IPS-15b (cell line): ENCODE measurements at regions not wholly inside any gene's neighbourhood (a gene's known extent, or its start where the extent isn't known, plus 50 kb on each side); places are given as distances from the start of the nearest gene placed in this dataset.

Experiments
- H3K27me3 ChIP-seq: one replicate; pipeline ENCODE4 v1.6.1; 2013; ENCODE audit warnings: low read length; ENCODE audit not compliant: control insufficient read depth, insufficient read depth
- H3K36me3 ChIP-seq: one replicate; pipeline ENCODE4 v1.6.1; 2013; ENCODE audit warnings: low read length; ENCODE audit not compliant: control insufficient read depth, insufficient read depth
- H3K4me1 ChIP-seq: one replicate; pipeline ENCODE4 v1.6.1; 2013; ENCODE audit warnings: mild to moderate bottlenecking, low read length; ENCODE audit not compliant: control insufficient read depth, insufficient read depth
- H3K4me3 ChIP-seq: one replicate; pipeline ENCODE4 v1.5.1; 2013; ENCODE audit warnings: low read depth, low read length
- H3K9ac ChIP-seq: one replicate; pipeline ENCODE4 v1.6.1; 2013; ENCODE audit warnings: low read depth, mild to moderate bottlenecking, low read length
- H3K9me3 ChIP-seq: one replicate; pipeline ENCODE4 v1.6.1; 2013; ENCODE audit warnings: mild to moderate bottlenecking, low read length; ENCODE audit not compliant: control insufficient read depth, insufficient read depth

- no peak overlapping the region for H3K9ac ChIP-seq
- no peaks in the 10 kb centered on the region for H3K9me3 ChIP-seq
- no peaks in the 10 kb centered on the region for H3K36me3 ChIP-seq
- no peaks in the 10 kb centered on the region for H3K4me1 ChIP-seq
- no peaks in the 10 kb centered on the region for H3K27me3 ChIP-seq
- H3K4me3 ChIP-seq, result no peak overlapping the region
Observed at GRCh38 chr14:98510392-98510791, 761.6 kb downstream of the BCL11B start.

- Histone ChIP-seq H3K4me1 (no peaks in the 10 kb centered on the region), H3K36me3 (no peaks in the 10 kb centered on the region), H3K9ac (no peak overlapping the region), H3K27me3 (no peaks in the 10 kb centered on the region), H3K9me3 (no peaks in the 10 kb centered on the region), H3K4me3 (no peak overlapping the region)
Observed at GRCh38 chr14:98512501-98513251, 759.3 kb downstream of the BCL11B start.

DNA sequence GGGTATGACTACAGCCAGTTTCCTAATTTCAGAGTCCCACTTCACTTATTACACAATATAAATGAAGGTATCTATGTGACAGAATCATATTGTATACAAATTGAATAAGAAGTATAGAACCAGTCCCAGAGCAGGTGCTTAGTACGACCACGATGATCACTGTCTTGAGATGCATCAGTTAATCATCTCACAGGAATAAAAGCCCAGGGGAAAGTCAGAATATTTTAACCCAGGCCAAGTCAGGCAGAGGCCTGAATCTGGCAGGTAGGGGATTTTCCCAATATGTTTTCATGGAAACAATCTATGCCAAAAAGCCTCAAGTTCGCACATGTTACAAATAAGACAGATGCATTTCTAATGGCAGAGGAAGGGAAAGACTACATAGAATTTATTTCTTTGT, 758.4 kb downstream of the BCL11B start:
- H3K9ac ChIP-seq, result no peak overlapping the region
- H3K4me1 ChIP-seq, result no peaks in the 10 kb centered on the region
- H3K36me3 ChIP-seq, result no peaks in the 10 kb centered on the region
- H3K9me3 ChIP-seq, result no peaks in the 10 kb centered on the region
- H3K27me3 ChIP-seq, result no peaks in the 10 kb centered on the region
- H3K4me3 ChIP-seq, result no peak overlapping the region

- Histone ChIP-seq H3K4me1 (no peaks in the 10 kb centered on the region), H3K36me3 (no peaks in the 10 kb centered on the region)
Observed at GRCh38 chr14:98514016-98514415, 758.0 kb downstream of the BCL11B start.

GRCh38 chr14:98536256-98536655, 735.7 kb downstream of the BCL11B start:
- H3K9ac ChIP-seq, result no peak overlapping the region
- no peaks in the 10 kb centered on the region for H3K9me3 ChIP-seq
- no peaks in the 10 kb centered on the region for H3K27me3 ChIP-seq
- H3K4me3 ChIP-seq, result no peak overlapping the region
- no peaks in the 10 kb centered on the region for H3K4me1 ChIP-seq
- no peaks in the 10 kb centered on the region for H3K36me3 ChIP-seq

More at GRCh38 chr14:98514016-98514415, 758.0 kb downstream of the BCL11B start:
- Histone ChIP-seq H3K27me3 (no peaks in the 10 kb centered on the region), H3K4me3 (no peak overlapping the region), H3K9ac (no peak overlapping the region), H3K9me3 (no peaks in the 10 kb centered on the region)

GRCh38 chr14:98542316-98542715, 729.7 kb downstream of the BCL11B start:
- Histone ChIP-seq H3K27me3 (no peaks in the 10 kb centered on the region), H3K4me3 (no peak overlapping the region), H3K9me3 (no peaks in the 10 kb centered on the region), H3K36me3 (no peaks in the 10 kb centered on the region), H3K4me1 (no peaks in the 10 kb centered on the region), H3K9ac (no peak overlapping the region)

GRCh38 chr14:98543074-98543473, 728.9 kb downstream of the BCL11B start:
- H3K4me3 ChIP-seq, result no peak overlapping the region
- H3K4me1 ChIP-seq, result no peaks in the 10 kb centered on the region
- no peak overlapping the region for H3K9ac ChIP-seq
- no peaks in the 10 kb centered on the region for H3K27me3 ChIP-seq
- no peaks in the 10 kb centered on the region for H3K9me3 ChIP-seq
- H3K36me3 ChIP-seq, result no peaks in the 10 kb centered on the region

DNA sequence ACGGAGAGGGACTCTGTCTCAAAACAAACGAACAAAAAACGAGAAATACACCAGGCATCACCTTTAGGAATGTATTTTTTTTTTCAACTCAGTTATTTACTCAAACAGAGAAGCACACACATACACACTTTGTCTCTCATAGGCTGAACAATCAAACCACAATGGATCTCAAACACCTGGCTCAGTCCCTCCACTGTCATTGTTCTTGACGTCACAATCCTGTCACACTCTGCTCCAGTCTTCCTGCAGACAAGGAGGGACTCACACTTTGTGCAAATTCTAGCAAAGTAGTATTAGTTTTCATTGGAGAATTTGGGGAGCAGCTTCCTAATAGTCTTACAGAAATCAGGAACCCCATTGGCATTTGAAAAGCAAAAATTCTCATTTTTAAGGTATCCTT, 727.8 kb downstream of the BCL11B start:
- Histone ChIP-seq H3K4me3 (no peak overlapping the region), H3K36me3 (no peaks in the 10 kb centered on the region)

DNA sequence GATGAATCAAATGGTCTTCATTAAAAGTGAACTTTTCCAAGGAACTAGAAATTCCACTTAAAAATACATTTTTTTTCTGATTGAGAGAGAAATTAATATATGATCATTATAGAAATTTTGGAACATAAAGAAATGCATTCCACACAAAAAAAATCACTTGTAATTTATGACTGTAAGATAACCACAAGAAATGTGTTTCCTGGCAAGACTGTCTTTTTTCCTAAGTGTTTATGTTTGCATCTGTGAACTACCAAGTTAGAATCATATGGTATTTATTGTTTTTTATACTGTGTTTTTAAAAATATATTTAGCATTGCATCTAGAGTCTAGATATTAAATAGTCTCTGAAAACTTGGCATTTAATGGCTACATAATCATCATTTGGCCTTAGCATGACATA, 726.8 kb downstream of the BCL11B start:
- H3K36me3 ChIP-seq, result no peaks in the 10 kb centered on the region
- no peaks in the 10 kb centered on the region for H3K27me3 ChIP-seq
- H3K4me3 ChIP-seq, result no peak overlapping the region
- no peak overlapping the region for H3K9ac ChIP-seq
- no peaks in the 10 kb centered on the region for H3K9me3 ChIP-seq
- no peaks in the 10 kb centered on the region for H3K4me1 ChIP-seq

More for the DNA sequence above, 727.8 kb downstream of the BCL11B start:
- Histone ChIP-seq H3K4me1 (no peaks in the 10 kb centered on the region), H3K9me3 (no peaks in the 10 kb centered on the region), H3K9ac (no peak overlapping the region), H3K27me3 (no peaks in the 10 kb centered on the region)

DNA sequence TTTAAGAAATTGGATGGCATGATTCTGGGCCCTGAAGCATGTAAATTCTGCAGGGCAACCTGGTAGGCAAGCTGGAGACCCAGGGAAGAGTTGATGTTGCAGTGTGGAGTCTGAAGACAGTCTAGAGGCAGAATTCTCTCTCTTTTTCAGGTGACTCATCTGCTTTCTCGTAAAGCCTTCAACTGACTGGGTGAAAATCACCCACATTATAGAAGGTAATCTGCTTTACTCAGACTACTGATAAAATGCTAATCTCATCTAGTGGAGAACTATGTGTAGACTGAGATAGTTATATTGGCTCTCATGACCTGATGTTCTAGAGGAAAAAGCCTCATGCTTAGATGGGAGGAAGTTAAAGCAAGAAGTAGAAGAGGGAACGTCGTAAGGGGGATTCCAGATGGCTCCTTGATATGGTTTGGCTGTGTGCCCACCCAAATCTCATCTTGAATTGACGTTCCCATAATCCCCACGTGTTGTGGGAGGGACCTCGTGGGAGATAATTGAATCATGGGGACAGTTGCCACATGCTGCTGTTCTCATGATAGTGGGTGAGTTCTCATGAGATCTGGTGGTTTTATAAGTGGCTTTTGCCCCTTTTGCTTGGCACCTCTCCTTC, 723.8 kb downstream of the BCL11B start:
- no peaks in the 10 kb centered on the region for H3K36me3 ChIP-seq
- no peaks in the 10 kb centered on the region for H3K9me3 ChIP-seq
- no peak overlapping the region for H3K4me3 ChIP-seq
- no peaks in the 10 kb centered on the region for H3K27me3 ChIP-seq
- no peaks in the 10 kb centered on the region for H3K4me1 ChIP-seq
- no peak overlapping the region for H3K9ac ChIP-seq

DNA sequence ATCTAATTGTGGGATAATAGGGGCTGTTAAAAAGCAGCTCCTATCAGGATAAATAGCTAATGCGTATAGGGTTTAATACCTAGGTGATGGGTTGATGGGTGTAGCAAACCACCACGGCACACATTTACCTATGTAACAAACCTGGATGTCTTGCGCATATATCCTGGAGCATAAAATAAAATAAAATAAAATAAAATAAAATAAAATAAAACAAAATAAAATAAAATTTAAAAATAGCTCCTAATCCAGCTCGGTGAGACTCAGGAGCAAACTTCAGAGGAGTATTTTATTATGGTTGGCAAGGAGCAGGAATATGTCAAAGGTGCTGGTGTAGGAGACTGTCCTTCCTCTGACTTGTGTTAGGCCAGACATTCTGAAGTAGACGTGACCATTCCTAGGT, 721.0 kb downstream of the BCL11B start:
- Histone ChIP-seq H3K9ac (no peak overlapping the region), H3K36me3 (no peaks in the 10 kb centered on the region), H3K4me1 (no peaks in the 10 kb centered on the region), H3K4me3 (no peak overlapping the region), H3K27me3 (no peaks in the 10 kb centered on the region), H3K9me3 (peaks cover 2% of the 10 kb centered on the region)

- H3K27me3 ChIP-seq, result no peaks in the 10 kb centered on the region
- no peaks in the 10 kb centered on the region for H3K4me1 ChIP-seq
Observed at GRCh38 chr14:98555440-98555839, 716.6 kb downstream of the BCL11B start.

More at GRCh38 chr14:98555440-98555839, 716.6 kb downstream of the BCL11B start:
- H3K9me3 ChIP-seq, result peaks cover 2% of the 10 kb centered on the region
- H3K4me3 ChIP-seq, result no peak overlapping the region
- no peak overlapping the region for H3K9ac ChIP-seq
- H3K36me3 ChIP-seq, result no peaks in the 10 kb centered on the region
